ENCODE measurements at regions not wholly inside any gene's neighbourhood (a gene's known extent, or its start where the extent isn't known, plus 50 kb on each side); places are given as distances from the start of the nearest gene placed in this dataset.
"Not testable (repeated sequence)": the region's sequence is repeated elsewhere in the genome, so short reads cannot be mapped to it uniquely, and the experiment has no call there.

GRCh38 chr12:91883811-91884210 lies 261.8 kb downstream of the BTG1 start:
- Histone ChIP-seq H3K9me3 (ENCODE audit: control insufficient read depth, low read length) (no peaks in the 10 kb centered on the region), H3K36me3 (ENCODE audit: control insufficient read depth, insufficient read depth, low read length, severe bottlenecking) (no peaks in the 10 kb centered on the region), H3K9ac (ENCODE audit: low read length) (no peak overlapping the region), H3K4me1 (ENCODE audit: control insufficient read depth, insufficient read depth, low read length) (peaks cover 15% of the 10 kb centered on the region), H3K4me3 (ENCODE audit: low read length) (no peak overlapping the region), H3K27me3 (replicated peaks; ENCODE audit: control insufficient read depth, insufficient read depth, low read length) (no peaks in the 10 kb centered on the region)
- DNase-seq (ENCODE audit: low read depth), result no peak

- Histone ChIP-seq H3K36me3 (ENCODE audit: control insufficient read depth, insufficient read depth, low read length, severe bottlenecking) (no peaks in the 10 kb centered on the region), H3K9ac (ENCODE audit: low read length) (no peak overlapping the region), H3K9me3 (ENCODE audit: control insufficient read depth, low read length) (no peaks in the 10 kb centered on the region), H3K4me1 (ENCODE audit: control insufficient read depth, insufficient read depth, low read length) (peaks cover 15% of the 10 kb centered on the region), H3K4me3 (ENCODE audit: low read length) (no peak overlapping the region), H3K27me3 (replicated peaks; ENCODE audit: control insufficient read depth, insufficient read depth, low read length) (no peaks in the 10 kb centered on the region)
- DNase-seq (ENCODE audit: low read depth), result no peak
Measured at GRCh38 chr12:91882910-91883309, 262.7 kb downstream of the BTG1 start.

DNA sequence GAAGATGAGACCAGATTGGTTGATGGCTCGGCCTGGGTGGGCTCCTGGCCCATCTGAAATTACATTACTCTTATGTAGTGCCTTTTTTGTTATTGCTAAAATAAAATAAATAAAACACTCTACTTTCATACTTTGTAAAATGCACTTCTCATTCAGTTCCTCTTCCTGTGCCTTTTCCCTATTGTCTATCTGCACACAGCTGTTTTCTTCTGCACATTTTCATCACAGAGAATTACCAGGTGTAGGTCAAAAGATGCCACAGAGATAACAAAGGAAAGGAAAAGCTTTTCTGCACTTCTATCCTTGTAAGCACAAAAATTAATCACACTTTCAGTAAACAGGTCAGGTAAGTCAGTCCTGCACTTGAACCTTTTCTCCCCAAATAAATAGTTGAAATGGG lies 265.1 kb downstream of the BTG1 start:
- no peak for DNase-seq (ENCODE audit: low read depth)
- H3K9ac ChIP-seq (ENCODE audit: low read length), result no peak overlapping the region
- H3K4me3 ChIP-seq (ENCODE audit: low read length), result no peak overlapping the region
- H3K27me3 ChIP-seq (replicated peaks; ENCODE audit: control insufficient read depth, insufficient read depth, low read length), result no peaks in the 10 kb centered on the region
- H3K36me3 ChIP-seq (ENCODE audit: control insufficient read depth, insufficient read depth, low read length, severe bottlenecking), result no peaks in the 10 kb centered on the region
- H3K4me1 ChIP-seq (ENCODE audit: control insufficient read depth, insufficient read depth, low read length), result peaks cover 9% of the 10 kb centered on the region
- no peaks in the 10 kb centered on the region for H3K9me3 ChIP-seq (ENCODE audit: control insufficient read depth, low read length)

GRCh38 chr12:91877456-91878235 lies 268.0 kb downstream of the BTG1 start:
- H3K9me3 ChIP-seq (ENCODE audit: control insufficient read depth, low read length), result no peaks in the 10 kb centered on the region
- H3K36me3 ChIP-seq (ENCODE audit: control insufficient read depth, insufficient read depth, low read length, severe bottlenecking), result no peaks in the 10 kb centered on the region
- no peaks in the 10 kb centered on the region for H3K4me1 ChIP-seq (ENCODE audit: control insufficient read depth, insufficient read depth, low read length)
- no peak overlapping the region for H3K4me3 ChIP-seq (ENCODE audit: low read length)
- DNase-seq (ENCODE audit: low read depth), result no peak
- no peak overlapping the region for H3K9ac ChIP-seq (ENCODE audit: low read length)
- no peaks in the 10 kb centered on the region for H3K27me3 ChIP-seq (replicated peaks; ENCODE audit: control insufficient read depth, insufficient read depth, low read length)

DNA sequence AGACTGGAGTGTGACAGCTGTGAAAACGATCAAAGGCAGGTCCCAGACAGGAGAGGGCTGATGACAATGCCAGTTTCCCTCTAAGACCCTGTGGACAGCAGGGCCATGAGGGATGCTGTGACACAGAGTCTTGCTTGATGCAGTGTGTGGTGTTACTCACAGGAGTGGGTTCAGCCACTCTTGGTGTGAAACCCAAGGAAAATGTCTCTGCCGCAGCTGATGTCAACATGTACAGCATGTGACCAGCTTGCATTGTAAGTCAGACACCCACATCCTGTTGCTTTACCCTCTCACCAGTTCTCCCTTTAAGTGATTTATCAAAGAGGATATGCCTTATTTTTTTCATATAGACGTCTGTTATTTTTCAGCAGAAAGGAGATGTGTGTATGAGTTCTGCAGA lies 268.6 kb downstream of the BTG1 start:
- Histone ChIP-seq H3K9me3 (ENCODE audit: control insufficient read depth, low read length) (no peaks in the 10 kb centered on the region), H3K27me3 (replicated peaks; ENCODE audit: control insufficient read depth, insufficient read depth, low read length) (no peaks in the 10 kb centered on the region), H3K36me3 (ENCODE audit: control insufficient read depth, insufficient read depth, low read length, severe bottlenecking) (no peaks in the 10 kb centered on the region), H3K4me1 (ENCODE audit: control insufficient read depth, insufficient read depth, low read length) (no peaks in the 10 kb centered on the region), H3K9ac (ENCODE audit: low read length) (no peak overlapping the region), H3K4me3 (ENCODE audit: low read length) (no peak overlapping the region)
- no peak for DNase-seq (ENCODE audit: low read depth)

DNA sequence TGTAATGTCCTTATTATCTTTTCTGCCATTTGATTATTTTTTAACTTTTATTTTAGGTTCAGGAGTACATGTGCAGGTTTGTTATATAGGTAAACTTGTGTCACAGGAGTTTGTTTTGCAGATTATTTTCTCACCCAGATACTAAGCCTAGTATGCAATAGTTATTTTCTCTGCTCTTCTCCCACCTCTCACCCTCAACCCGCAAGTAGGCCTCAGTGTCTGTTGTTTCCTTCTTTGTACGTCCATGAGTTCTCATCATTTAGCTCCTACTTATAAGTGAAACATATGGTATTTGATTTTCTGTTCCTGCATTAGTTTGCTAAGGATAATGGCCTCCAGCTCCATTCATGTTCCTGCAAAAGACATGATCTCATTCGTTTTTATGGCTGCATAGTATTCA lies 270.0 kb downstream of the BTG1 start:
- H3K9ac ChIP-seq (ENCODE audit: low read length); H3K4me3 ChIP-seq (ENCODE audit: low read length); H3K4me1 ChIP-seq (ENCODE audit: control insufficient read depth, insufficient read depth, low read length); DNase-seq (ENCODE audit: low read depth); H3K9me3 ChIP-seq (ENCODE audit: control insufficient read depth, low read length); H3K36me3 ChIP-seq (ENCODE audit: control insufficient read depth, insufficient read depth, low read length, severe bottlenecking); H3K27me3 ChIP-seq (replicated peaks; ENCODE audit: control insufficient read depth, insufficient read depth, low read length): not testable (repeated sequence)

GRCh38 chr12:91874086-91874865 lies 271.4 kb downstream of the BTG1 start:
- H3K4me3 ChIP-seq (ENCODE audit: low read length), result no peak overlapping the region
- no peaks in the 10 kb centered on the region for H3K9me3 ChIP-seq (ENCODE audit: control insufficient read depth, low read length)
- no peaks in the 10 kb centered on the region for H3K4me1 ChIP-seq (ENCODE audit: control insufficient read depth, insufficient read depth, low read length)
- H3K36me3 ChIP-seq (ENCODE audit: control insufficient read depth, insufficient read depth, low read length, severe bottlenecking), result no peaks in the 10 kb centered on the region
- H3K9ac ChIP-seq (ENCODE audit: low read length), result no peak overlapping the region
- H3K27me3 ChIP-seq (replicated peaks; ENCODE audit: control insufficient read depth, insufficient read depth, low read length), result no peaks in the 10 kb centered on the region
- DNase-seq (ENCODE audit: low read depth), result peak; percentile 60

- Histone ChIP-seq H3K27me3 (replicated peaks; ENCODE audit: control insufficient read depth, insufficient read depth, low read length) (no peaks in the 10 kb centered on the region), H3K4me3 (ENCODE audit: low read length) (no peak overlapping the region), H3K9me3 (ENCODE audit: control insufficient read depth, low read length) (no peaks in the 10 kb centered on the region), H3K4me1 (ENCODE audit: control insufficient read depth, insufficient read depth, low read length) (no peaks in the 10 kb centered on the region), H3K9ac (ENCODE audit: low read length) (no peak overlapping the region), H3K36me3 (ENCODE audit: control insufficient read depth, insufficient read depth, low read length, severe bottlenecking) (no peaks in the 10 kb centered on the region)
- DNase-seq (ENCODE audit: low read depth), result no peak
Measured at GRCh38 chr12:91871751-91872150, 273.9 kb downstream of the BTG1 start.

DNA sequence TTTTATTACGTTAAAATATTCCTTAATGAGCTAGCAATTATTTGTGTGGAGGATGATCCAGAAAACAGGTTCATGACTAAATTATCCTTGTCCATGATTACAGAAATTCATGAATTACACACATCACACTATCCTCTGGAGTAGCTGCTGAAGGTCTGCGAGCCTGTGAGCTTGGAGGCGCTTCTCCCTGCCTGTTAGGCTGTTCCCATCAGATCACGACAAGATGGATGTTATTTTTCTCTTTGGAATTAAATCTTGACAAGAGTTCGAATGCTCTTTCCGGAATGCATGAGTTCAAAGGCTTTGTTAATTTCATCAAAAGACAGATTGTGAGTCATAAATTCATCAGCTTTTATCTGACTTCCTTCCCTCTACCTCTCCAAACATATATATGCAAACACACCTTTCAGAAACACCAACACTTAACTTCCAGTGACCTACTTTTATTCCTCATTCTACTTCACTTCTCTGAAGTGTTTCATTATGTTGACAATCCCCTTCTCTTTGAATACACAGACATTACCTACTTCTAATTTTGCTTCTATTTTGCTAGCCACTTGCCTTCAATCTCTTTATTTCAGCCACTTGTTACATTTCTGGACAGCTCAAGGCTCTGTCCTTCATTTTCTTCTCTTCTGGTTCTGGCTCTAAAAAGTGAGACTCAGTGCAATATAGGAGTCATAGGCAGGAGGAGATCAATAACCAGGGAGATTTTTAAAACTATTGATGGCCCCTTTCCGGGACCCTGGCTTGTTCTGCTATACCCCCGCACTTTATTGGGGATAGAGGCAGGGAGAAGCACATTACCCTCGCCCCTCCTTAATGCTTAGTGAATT lies 274.6 kb downstream of the BTG1 start:
- Histone ChIP-seq H3K27me3 (replicated peaks; ENCODE audit: control insufficient read depth, insufficient read depth, low read length) (no peaks in the 10 kb centered on the region), H3K4me1 (ENCODE audit: control insufficient read depth, insufficient read depth, low read length) (no peaks in the 10 kb centered on the region), H3K36me3 (ENCODE audit: control insufficient read depth, insufficient read depth, low read length, severe bottlenecking) (no peaks in the 10 kb centered on the region), H3K9ac (ENCODE audit: low read length) (no peak overlapping the region), H3K4me3 (ENCODE audit: low read length) (no peak overlapping the region), H3K9me3 (ENCODE audit: control insufficient read depth, low read length) (no peaks in the 10 kb centered on the region)
- no peak for DNase-seq (ENCODE audit: low read depth)

DNA sequence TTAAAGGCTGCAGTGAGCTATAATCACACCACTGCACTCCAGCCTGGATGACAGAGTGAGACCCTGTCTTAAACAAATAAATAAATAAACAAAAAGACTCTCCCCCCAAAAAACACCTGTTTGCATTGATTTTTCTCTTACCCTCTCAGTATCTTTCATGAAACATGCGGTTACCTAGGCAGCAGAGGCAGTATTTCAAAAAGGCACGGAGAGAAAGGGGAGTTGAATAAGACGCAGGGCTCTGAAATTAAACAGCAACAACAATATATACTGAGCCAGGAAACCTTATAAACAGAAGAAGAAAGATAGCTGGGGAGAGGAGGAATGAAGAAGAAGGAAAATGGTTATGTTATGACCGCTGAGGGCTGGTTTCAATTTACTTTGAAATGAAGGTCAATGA lies 277.6 kb downstream of the BTG1 start:
- H3K4me3 ChIP-seq (ENCODE audit: low read length), result no peak overlapping the region
- DNase-seq (ENCODE audit: low read depth), result no peak
- H3K9me3 ChIP-seq (ENCODE audit: control insufficient read depth, low read length), result no peaks in the 10 kb centered on the region
- H3K4me1 ChIP-seq (ENCODE audit: control insufficient read depth, insufficient read depth, low read length), result no peaks in the 10 kb centered on the region
- no peaks in the 10 kb centered on the region for H3K27me3 ChIP-seq (replicated peaks; ENCODE audit: control insufficient read depth, insufficient read depth, low read length)
- no peak overlapping the region for H3K9ac ChIP-seq (ENCODE audit: low read length)
- H3K36me3 ChIP-seq (ENCODE audit: control insufficient read depth, insufficient read depth, low read length, severe bottlenecking), result no peaks in the 10 kb centered on the region

- H3K9ac ChIP-seq (ENCODE audit: low read length), result no peak overlapping the region
- H3K9me3 ChIP-seq (ENCODE audit: control insufficient read depth, low read length), result no peaks in the 10 kb centered on the region
- no peaks in the 10 kb centered on the region for H3K36me3 ChIP-seq (ENCODE audit: control insufficient read depth, insufficient read depth, low read length, severe bottlenecking)
- H3K4me3 ChIP-seq (ENCODE audit: low read length), result no peak overlapping the region
- H3K27me3 ChIP-seq (replicated peaks; ENCODE audit: control insufficient read depth, insufficient read depth, low read length), result no peaks in the 10 kb centered on the region
- no peaks in the 10 kb centered on the region for H3K4me1 ChIP-seq (ENCODE audit: control insufficient read depth, insufficient read depth, low read length)
- DNase-seq (ENCODE audit: low read depth), result no peak
Measured at GRCh38 chr12:91866566-91866965, 279.1 kb downstream of the BTG1 start.
